Upper lobe of left lung (tissue), 4 donors: ENCODE measurements at regions not wholly inside any gene's neighbourhood (a gene's known extent, or its start where the extent isn't known, plus 50 kb on each side); places are given as distances from the start of the nearest gene placed in this dataset.

Experiments
- EP300 ChIP-seq, 4 donors: sonication (generic); formaldehyde crosslinking; IDR thresholded peaks; one replicate each; pipeline ENCODE4 v1.5.1; 2017; ENCODE audit warnings: antibody characterized with exemption in 4 of 4, control low read depth in 2 of 4
- POLR2A ChIP-seq, 4 donors: fragments of 450-650 bp; IDR thresholded peaks; one replicate each; pipeline ENCODE4 v1.5.1; 2016 to 2017; ENCODE audit warnings: antibody characterized with exemption in 4 of 4, mild to moderate bottlenecking in 2 of 4
- POLR2AphosphoS5 ChIP-seq, 2 donors: sonication (generic); formaldehyde crosslinking; IDR thresholded peaks; one replicate each; pipeline ENCODE4 v1.5.1; 2017; ENCODE audit warnings: antibody characterized with exemption in 2 of 2
- TF ChIP-seq, protein P1 (sequence below), 6 experiments: fragments of 450-650 bp in 4 of 6; fragments of 200-600 bp in 2 of 6; sonication (generic) in 2 of 6; IDR thresholded peaks; one replicate each; pipeline ENCODE4 v1.5.1; 2016 to 2019; ENCODE audit warnings: antibody characterized with exemption in 6 of 6

DNA sequence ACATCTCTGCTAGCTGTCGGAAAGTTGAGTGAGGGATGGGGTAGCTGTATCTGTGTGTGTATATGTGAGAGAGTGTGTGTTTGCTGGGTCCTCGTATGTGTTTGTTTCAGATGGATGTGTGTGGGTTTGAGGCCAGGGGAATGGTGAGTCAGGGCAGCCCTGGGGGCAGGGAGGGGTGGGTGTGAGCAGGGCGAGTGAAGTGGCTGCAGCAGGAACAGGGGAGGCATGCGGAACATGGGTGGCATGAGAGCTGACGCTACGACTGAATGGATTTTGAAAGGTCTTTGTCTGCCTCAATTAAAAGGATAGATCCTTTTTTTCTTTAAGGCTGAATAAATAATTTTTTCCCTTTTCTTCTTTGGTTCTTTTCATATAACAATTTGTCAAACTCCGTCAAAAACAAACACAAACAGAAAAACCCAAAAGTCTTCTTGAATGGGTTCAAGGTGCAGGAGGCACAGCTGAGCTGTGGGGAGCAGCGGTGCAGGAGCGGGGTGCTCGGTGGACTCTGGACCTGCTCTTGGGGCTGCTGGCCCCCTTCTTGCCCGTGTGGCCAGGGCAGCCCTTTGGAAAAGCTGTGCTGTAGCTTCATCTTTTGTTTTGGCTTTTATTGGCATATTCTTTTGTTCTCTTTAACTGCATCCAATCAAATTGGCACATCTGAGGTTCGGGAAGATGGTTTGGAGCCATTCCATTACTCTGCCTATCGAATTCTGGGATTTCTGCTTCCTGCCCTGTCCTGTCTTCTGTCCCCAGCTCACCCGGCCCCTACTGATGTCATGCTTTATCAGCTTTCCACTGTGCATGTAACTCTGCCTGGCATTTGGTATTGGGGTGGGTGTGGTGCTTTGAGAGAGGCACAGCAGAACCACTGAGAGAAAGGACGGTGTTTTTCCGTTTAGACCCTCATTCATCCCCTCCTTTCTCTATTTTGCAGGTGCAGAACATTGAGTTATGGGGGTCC lies 80.1 kb downstream of the ADAMTS15 start:
- TF ChIP-seq, protein P1, sequence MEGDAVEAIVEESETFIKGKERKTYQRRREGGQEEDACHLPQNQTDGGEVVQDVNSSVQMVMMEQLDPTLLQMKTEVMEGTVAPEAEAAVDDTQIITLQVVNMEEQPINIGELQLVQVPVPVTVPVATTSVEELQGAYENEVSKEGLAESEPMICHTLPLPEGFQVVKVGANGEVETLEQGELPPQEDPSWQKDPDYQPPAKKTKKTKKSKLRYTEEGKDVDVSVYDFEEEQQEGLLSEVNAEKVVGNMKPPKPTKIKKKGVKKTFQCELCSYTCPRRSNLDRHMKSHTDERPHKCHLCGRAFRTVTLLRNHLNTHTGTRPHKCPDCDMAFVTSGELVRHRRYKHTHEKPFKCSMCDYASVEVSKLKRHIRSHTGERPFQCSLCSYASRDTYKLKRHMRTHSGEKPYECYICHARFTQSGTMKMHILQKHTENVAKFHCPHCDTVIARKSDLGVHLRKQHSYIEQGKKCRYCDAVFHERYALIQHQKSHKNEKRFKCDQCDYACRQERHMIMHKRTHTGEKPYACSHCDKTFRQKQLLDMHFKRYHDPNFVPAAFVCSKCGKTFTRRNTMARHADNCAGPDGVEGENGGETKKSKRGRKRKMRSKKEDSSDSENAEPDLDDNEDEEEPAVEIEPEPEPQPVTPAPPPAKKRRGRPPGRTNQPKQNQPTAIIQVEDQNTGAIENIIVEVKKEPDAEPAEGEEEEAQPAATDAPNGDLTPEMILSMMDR (IDR thresholded peaks at IDR 0.05), result no peak
- TF ChIP-seq POLR2AphosphoS5 (IDR thresholded peaks at IDR 0.05) (no peak), EP300 (IDR thresholded peaks at IDR 0.05) (no peak), POLR2A (IDR thresholded peaks at IDR 0.05) (no peak)
